Mesenchymal stem cell (in vitro differentiated cells and primary cell): ENCODE measurements at regions not wholly inside any gene's neighbourhood (a gene's known extent, or its start where the extent isn't known, plus 50 kb on each side); places are given as distances from the start of the nearest gene placed in this dataset.

Experiments
- DNase-seq: peaks from one replicate; pipeline ENCODE4 v3.0.0-alpha.2; 2013
- H2AFZ ChIP-seq: one replicate; pipeline ENCODE4 v1.6.1; 2013; ENCODE audit warnings: low read depth, mild to moderate bottlenecking, control low read depth, inconsistent platforms, low read length, moderate library complexity
- H2AK5ac ChIP-seq: 2 replicates; pipeline ENCODE4 v1.6.1; 2013; ENCODE audit warnings: low read length, moderate library complexity, mild to moderate bottlenecking, inconsistent platforms; ENCODE audit not compliant: severe bottlenecking
- H2BK120ac ChIP-seq: one replicate; pipeline ENCODE4 v1.6.1; 2013; ENCODE audit warnings: low read depth, mild to moderate bottlenecking, inconsistent platforms, low read length, moderate library complexity
- H2BK12ac ChIP-seq, 2 experiments: one replicate each; pipeline ENCODE4 v1.6.1; 2013; ENCODE audit warnings: inconsistent platforms in 2 of 2, low read length in 2 of 2, mild to moderate bottlenecking in 2 of 2, moderate library complexity in 2 of 2, control low read depth in 1 of 2
- H2BK15ac ChIP-seq: one replicate; pipeline ENCODE4 v1.6.1; 2013; ENCODE audit warnings: mild to moderate bottlenecking, low read depth, inconsistent platforms; ENCODE audit not compliant: poor library complexity, severe bottlenecking
- H2BK5ac ChIP-seq: 2 replicates; pipeline ENCODE4 v1.6.1; 2013; ENCODE audit warnings: low read depth, mild to moderate bottlenecking, low read length, control low read depth, inconsistent platforms; ENCODE audit not compliant: poor library complexity, severe bottlenecking
- H3K14ac ChIP-seq, 2 experiments: one replicate each; pipeline ENCODE4 v1.6.1; 2013; ENCODE audit warnings: inconsistent platforms in 2 of 2, low read length in 2 of 2, control low read depth in 1 of 2, mild to moderate bottlenecking in 1 of 2, moderate library complexity in 1 of 2
- H3K18ac ChIP-seq, 2 experiments: one replicate each; pipeline ENCODE4 v1.6.1; 2013; ENCODE audit warnings: inconsistent platforms in 2 of 2, low read length in 2 of 2, control low read depth in 1 of 2, low read depth in 1 of 2, mild to moderate bottlenecking in 1 of 2
- H3K23ac ChIP-seq, 2 experiments: one replicate each; pipeline ENCODE4 v1.6.1; 2013; ENCODE audit warnings: inconsistent platforms in 2 of 2, low read length in 2 of 2, mild to moderate bottlenecking in 2 of 2, moderate library complexity in 2 of 2, control low read depth in 1 of 2
- H3K27ac ChIP-seq: 2 replicates; pipeline ENCODE4 v1.5.1; 2013; ENCODE audit warnings: mild to moderate bottlenecking, moderate library complexity, low read length, control low read depth, inconsistent platforms; ENCODE audit not compliant: poor library complexity, severe bottlenecking
- H3K27me3 ChIP-seq, 2 experiments: 2 replicates each; pipeline versions ENCODE4 v1.6.1 to v1.7.0; 2013; ENCODE audit warnings: low read length in 2 of 2, mild to moderate bottlenecking in 2 of 2, moderate library complexity in 2 of 2, control low read depth in 1 of 2, inconsistent platforms in 1 of 2; ENCODE audit not compliant: control insufficient read depth in 1 of 2, insufficient read depth in 1 of 2
- H3K36me3 ChIP-seq, 2 experiments: 2 replicates each; pipeline versions ENCODE4 v1.6.1 to v1.7.0; 2013; ENCODE audit warnings: low read length in 2 of 2, control low read depth in 1 of 2, inconsistent platforms in 1 of 2, low read depth in 1 of 2, mild to moderate bottlenecking in 1 of 2; ENCODE audit not compliant: insufficient read depth in 2 of 2, control insufficient read depth in 1 of 2
- H3K4ac ChIP-seq, 2 experiments: one replicate each; pipeline ENCODE4 v1.6.1; 2013; ENCODE audit warnings: inconsistent platforms in 2 of 2, low read length in 2 of 2, mild to moderate bottlenecking in 2 of 2, moderate library complexity in 2 of 2, control low read depth in 1 of 2, low read depth in 1 of 2
- H3K4me1 ChIP-seq: 2 replicates; pipeline ENCODE4 v1.6.1; 2013; ENCODE audit warnings: low read depth, low read length, control low read depth; ENCODE audit not compliant: control insufficient read depth, insufficient read depth
- H3K4me2 ChIP-seq: 2 replicates; pipeline ENCODE4 v1.6.1; 2013; ENCODE audit warnings: low read length, mild to moderate bottlenecking, inconsistent platforms; ENCODE audit not compliant: poor library complexity, severe bottlenecking
- H3K4me3 ChIP-seq, 2 experiments: 2 replicates each; pipeline versions ENCODE4 v1.5.1 to v1.7.0; 2013; ENCODE audit warnings: low read length in 2 of 2, mild to moderate bottlenecking in 2 of 2, control low read depth in 1 of 2, low read depth in 1 of 2; ENCODE audit not compliant: insufficient read depth in 1 of 2
- H3K79me1 ChIP-seq: replicated peaks from 2 replicates; pipeline ENCODE4 v1.6.1; 2013; ENCODE audit warnings: mild to moderate bottlenecking, control low read depth, low read length, inconsistent platforms; ENCODE audit not compliant: poor library complexity, severe bottlenecking
- H3K9ac ChIP-seq: 2 replicates; pipeline ENCODE4 v1.7.0; 2013; ENCODE audit warnings: mild to moderate bottlenecking, low read length, moderate library complexity
- H3K9me3 ChIP-seq: 2 replicates; pipeline ENCODE4 v1.7.0; 2013; ENCODE audit warnings: mild to moderate bottlenecking, low read length; ENCODE audit not compliant: control insufficient read depth
- H4K8ac ChIP-seq: one replicate; pipeline ENCODE4 v1.6.1; 2013; ENCODE audit warnings: inconsistent platforms, mild to moderate bottlenecking, low read length, moderate library complexity
- H4K91ac ChIP-seq: one replicate; pipeline ENCODE4 v1.6.1; 2013; ENCODE audit warnings: mild to moderate bottlenecking, low read length, inconsistent platforms
- WGBS: methylation state at CpG from one replicate; pipeline ENCODE4 v1.1.7; 2013; ENCODE audit warnings: mixed read lengths; 5-methylcytosine and 5-hydroxymethylcytosine counted together

DNA sequence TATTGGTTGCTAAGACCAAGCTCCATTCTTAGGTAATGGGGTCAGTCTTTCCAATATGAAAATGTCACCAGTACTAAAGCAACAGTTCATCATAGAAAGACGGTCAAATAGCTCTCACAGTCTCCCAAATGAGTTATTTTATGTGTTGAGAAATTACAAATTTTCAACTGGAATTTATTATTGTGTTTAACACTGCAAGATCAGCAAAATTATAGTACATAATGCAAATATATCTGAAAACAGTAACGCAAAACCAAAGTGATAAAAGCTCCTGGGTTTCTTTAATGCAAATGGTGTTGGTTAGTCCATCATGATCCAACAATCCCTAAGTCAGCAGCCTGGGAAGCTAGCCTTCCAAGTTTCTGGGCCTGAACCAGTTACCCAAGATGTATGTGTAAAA, 61.5 kb upstream of the EGFL6 start:
- H3K27ac ChIP-seq, result no peak overlapping the region
- no peak overlapping the region for H3K9ac ChIP-seq
- no peak overlapping the region for H2AK5ac ChIP-seq
- no peaks in the 10 kb centered on the region for H3K4me1 ChIP-seq
- peaks cover 0 to 55% of the 10 kb centered on the region in 2 experiments for H3K27me3 ChIP-seq
- H3K36me3 ChIP-seq, result no peaks in the 10 kb centered on the region
- H3K18ac ChIP-seq, result no peak overlapping the region
- no peak overlapping the region for H2BK5ac ChIP-seq
- no peak overlapping the region for H2BK120ac ChIP-seq
- no peak overlapping the region for H3K14ac ChIP-seq
- H3K23ac ChIP-seq, result no peak overlapping the region
- DNase-seq, result no peak
- H3K79me1 ChIP-seq, result no peaks in the 10 kb centered on the region
- H2AFZ ChIP-seq, result no peak overlapping the region
- H3K9me3 ChIP-seq, result no peaks in the 10 kb centered on the region
- no peak overlapping the region for H3K4me2 ChIP-seq
- H3K4me3 ChIP-seq, result no peak overlapping the region
- no CpG with 5 or more reads among the region's 2 CpGs for WGBS
- H2BK12ac ChIP-seq, result no peak overlapping the region
- no peak overlapping the region for H4K91ac ChIP-seq
- no peak overlapping the region for H2BK15ac ChIP-seq
- H4K8ac ChIP-seq, result no peak overlapping the region
- no peak overlapping the region for H3K4ac ChIP-seq

DNA sequence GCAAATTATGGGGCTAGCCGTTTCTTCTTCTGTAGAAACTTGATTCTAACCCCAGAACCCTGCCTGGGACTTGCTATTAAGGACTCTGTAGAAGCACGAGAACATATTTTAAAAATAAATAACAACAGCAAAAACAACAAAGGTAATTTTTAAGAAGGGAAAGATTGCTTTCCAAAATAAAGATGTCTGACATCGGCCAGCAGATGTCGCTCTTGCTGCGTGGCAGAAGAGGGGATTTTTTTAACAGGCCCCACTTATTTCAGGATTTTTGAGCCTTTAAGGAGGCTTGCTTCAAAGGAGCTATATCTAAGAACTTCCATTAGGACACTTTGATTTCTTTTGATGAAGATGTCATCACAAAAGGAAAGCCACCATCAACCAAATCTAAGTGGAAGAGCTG, 62.8 kb upstream of the EGFL6 start:
- Histone ChIP-seq H2AK5ac (no peak overlapping the region), H3K9ac (peak overlapping the region; percentile 21), H4K91ac (no peak overlapping the region), H3K4me2 (no peak overlapping the region), H2AFZ (no peak overlapping the region), H4K8ac (peak overlapping the region; percentile 49), H2BK5ac (no peak overlapping the region), H3K4me3 (no peak overlapping the region), H3K79me1 (no peaks in the 10 kb centered on the region), H2BK15ac (no peak overlapping the region), H3K27me3 (peaks cover 0 to 49% of the 10 kb centered on the region in 2 experiments), H3K36me3 (no peaks in the 10 kb centered on the region), H3K18ac (no peak overlapping the region), H3K4ac (no peak overlapping the region), H3K9me3 (no peaks in the 10 kb centered on the region), H2BK12ac (no peak overlapping the region), H3K14ac (no peak overlapping the region), H3K23ac (no peak overlapping the region), H2BK120ac (no peak overlapping the region), H3K27ac (no peak overlapping the region), H3K4me1 (no peaks in the 10 kb centered on the region)
- 0% methylated on average over 3 of the region's 5 CpGs for WGBS
- peak; percentile 44 for DNase-seq

- Histone ChIP-seq H2BK12ac (no peak overlapping the region), H3K9ac (no peak overlapping the region), H3K4me1 (no peaks in the 10 kb centered on the region), H3K36me3 (no peaks in the 10 kb centered on the region), H2AFZ (no peak overlapping the region), H2BK15ac (no peak overlapping the region), H4K8ac (no peak overlapping the region), H3K79me1 (no peaks in the 10 kb centered on the region), H3K4me3 (no peak overlapping the region), H3K4me2 (no peak overlapping the region), H3K14ac (no peak overlapping the region), H3K4ac (no peak overlapping the region), H2AK5ac (no peak overlapping the region), H3K23ac (no peak overlapping the region), H3K27ac (no peak overlapping the region), H3K18ac (no peak overlapping the region), H2BK5ac (no peak overlapping the region), H3K9me3 (no peaks in the 10 kb centered on the region), H2BK120ac (no peak overlapping the region), H3K27me3 (peaks cover 0 to 55% of the 10 kb centered on the region in 2 experiments), H4K91ac (no peak overlapping the region)
- WGBS, result 13% methylated on average over 1 of the region's 2 CpGs
- DNase-seq, result no peak
Observed at GRCh38 chrX:13502590-13502989, 66.8 kb upstream of the EGFL6 start.

DNA sequence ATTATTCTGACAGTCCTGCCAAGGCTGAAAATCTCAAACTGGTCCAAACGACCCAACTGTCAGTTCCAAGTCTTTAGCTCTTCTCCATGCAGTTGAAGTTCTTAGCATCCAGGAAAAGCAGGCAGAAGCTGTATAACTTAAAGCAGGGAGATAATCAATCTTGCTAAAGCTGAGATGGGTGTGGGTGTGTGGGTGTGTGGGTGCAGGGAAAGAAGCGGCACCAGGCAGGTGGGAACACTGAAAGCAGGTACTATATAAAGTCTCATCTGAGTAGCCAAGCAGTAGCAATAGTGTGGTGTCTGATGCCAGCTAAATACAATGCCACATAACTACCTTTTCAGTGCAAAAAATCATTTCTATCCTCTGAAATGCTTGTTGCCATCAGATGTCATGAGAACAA, 69.7 kb upstream of the EGFL6 start:
- no peak overlapping the region for H3K4me3 ChIP-seq
- no peak overlapping the region for H3K27ac ChIP-seq
- no peak overlapping the region for H3K14ac ChIP-seq
- no CpG with 5 or more reads among the region's 2 CpGs for WGBS
- no peaks in the 10 kb centered on the region for H3K79me1 ChIP-seq
- no peak overlapping the region for H2BK15ac ChIP-seq
- no peak overlapping the region for H2BK120ac ChIP-seq
- no peak overlapping the region for H2BK12ac ChIP-seq
- no peak overlapping the region for H2AFZ ChIP-seq
- H3K36me3 ChIP-seq, result no peaks in the 10 kb centered on the region
- H2AK5ac ChIP-seq, result no peak overlapping the region
- no peak overlapping the region for H3K23ac ChIP-seq
- no peak overlapping the region for H3K18ac ChIP-seq
- no peak for DNase-seq
- no peak overlapping the region for H3K9ac ChIP-seq
- H4K8ac ChIP-seq, result no peak overlapping the region
- H4K91ac ChIP-seq, result no peak overlapping the region
- no peaks in the 10 kb centered on the region for H3K9me3 ChIP-seq
- H3K4me1 ChIP-seq, result no peaks in the 10 kb centered on the region
- no peak overlapping the region for H3K4me2 ChIP-seq
- H2BK5ac ChIP-seq, result no peak overlapping the region
- H3K27me3 ChIP-seq, result peaks cover 0 to 54% of the 10 kb centered on the region in 2 experiments
- H3K4ac ChIP-seq, result no peak overlapping the region
